ENCODE measurements at regions not wholly inside any gene's neighbourhood (a gene's known extent, or its start where the extent isn't known, plus 50 kb on each side); places are given as distances from the start of the nearest gene placed in this dataset.
"Not testable (repeated sequence)": the region's sequence is repeated elsewhere in the genome, so short reads cannot be mapped to it uniquely, and the experiment has no call there.

- WGBS (ENCODE audit: extremely low coverage, insufficient read length, low lambda C conversion rate), result no CpG with 5 or more reads among the region's 3 CpGs
- Histone ChIP-seq H3K23me2 (ENCODE audit: insufficient read length, low read depth, low read length, poor library complexity, severe bottlenecking) (no peaks in the 10 kb centered on the region), H3K27me3 (ENCODE audit: insufficient read depth, low read length) (no peaks in the 10 kb centered on the region), H3K9me3 (ENCODE audit: control insufficient read depth, low read depth, low read length) (no peaks in the 10 kb centered on the region), H2BK12ac (ENCODE audit: insufficient read length, low read depth, low read length) (no peak overlapping the region), H3K4me2 (ENCODE audit: insufficient read depth, insufficient read length, low read length) (no peak overlapping the region), H2BK15ac (ENCODE audit: low read depth, low read length) (no peak overlapping the region), H3K4ac (ENCODE audit: low read depth, low read length) (no peak overlapping the region), H2BK5ac (ENCODE audit: insufficient read length, low read length) (no peak overlapping the region), H2BK120ac (ENCODE audit: low read depth, low read length, poor library complexity, severe bottlenecking) (no peak overlapping the region), H3K23ac (ENCODE audit: insufficient read length, low read depth, low read length) (no peak overlapping the region), H3T11ph (ENCODE audit: low read length) (no peak overlapping the region), H3K27ac (ENCODE audit: insufficient read length, low read depth, low read length) (no peak overlapping the region), H3K18ac (ENCODE audit: insufficient read length, low read depth, low read length) (no peak overlapping the region), H2AFZ (ENCODE audit: low read length) (no peak overlapping the region), H3K79me2 (ENCODE audit: insufficient read depth, low read length) (no peaks in the 10 kb centered on the region), H3K56ac (ENCODE audit: insufficient read length, low read depth, low read length) (no peak overlapping the region), H4K91ac (ENCODE audit: insufficient read length, low read depth, low read length) (no peak overlapping the region), H4K8ac (replicated peaks; ENCODE audit: insufficient read length, low read depth, low read length) (no peak overlapping the region), H3K4me1 (ENCODE audit: insufficient read depth, low read length) (no peaks in the 10 kb centered on the region), H2BK20ac (ENCODE audit: low read depth, low read length, poor library complexity, severe bottlenecking) (no peak overlapping the region), H4K20me1 (ENCODE audit: control insufficient read depth, insufficient read depth, insufficient read length) (no peaks in the 10 kb centered on the region), H3K79me1 (ENCODE audit: insufficient read depth, low read depth, low read length, poor library complexity, severe bottlenecking) (no peaks in the 10 kb centered on the region), H3K14ac (ENCODE audit: insufficient read depth, low read length) (no peak overlapping the region), H4K5ac (ENCODE audit: insufficient read length, low read depth, low read length) (no peak overlapping the region), H3K9ac (ENCODE audit: extremely low read depth, insufficient read length, low read length) (no peak overlapping the region), H2AK5ac (ENCODE audit: insufficient read length, low read length) (no peak overlapping the region)
- no peak overlapping the region for H3K4me3 Mint-ChIP-seq
- no peaks in the 10 kb centered on the region for H3K4me1 Mint-ChIP-seq
- no peaks in the 10 kb centered on the region for H3K27me3 Mint-ChIP-seq (ENCODE audit: low read depth)
- H3K9me3 Mint-ChIP-seq, result no peaks in the 10 kb centered on the region
- no peak for DNase-seq
- no peak overlapping the region for H3K27ac Mint-ChIP-seq
- TF ChIP-seq, protein P1, sequence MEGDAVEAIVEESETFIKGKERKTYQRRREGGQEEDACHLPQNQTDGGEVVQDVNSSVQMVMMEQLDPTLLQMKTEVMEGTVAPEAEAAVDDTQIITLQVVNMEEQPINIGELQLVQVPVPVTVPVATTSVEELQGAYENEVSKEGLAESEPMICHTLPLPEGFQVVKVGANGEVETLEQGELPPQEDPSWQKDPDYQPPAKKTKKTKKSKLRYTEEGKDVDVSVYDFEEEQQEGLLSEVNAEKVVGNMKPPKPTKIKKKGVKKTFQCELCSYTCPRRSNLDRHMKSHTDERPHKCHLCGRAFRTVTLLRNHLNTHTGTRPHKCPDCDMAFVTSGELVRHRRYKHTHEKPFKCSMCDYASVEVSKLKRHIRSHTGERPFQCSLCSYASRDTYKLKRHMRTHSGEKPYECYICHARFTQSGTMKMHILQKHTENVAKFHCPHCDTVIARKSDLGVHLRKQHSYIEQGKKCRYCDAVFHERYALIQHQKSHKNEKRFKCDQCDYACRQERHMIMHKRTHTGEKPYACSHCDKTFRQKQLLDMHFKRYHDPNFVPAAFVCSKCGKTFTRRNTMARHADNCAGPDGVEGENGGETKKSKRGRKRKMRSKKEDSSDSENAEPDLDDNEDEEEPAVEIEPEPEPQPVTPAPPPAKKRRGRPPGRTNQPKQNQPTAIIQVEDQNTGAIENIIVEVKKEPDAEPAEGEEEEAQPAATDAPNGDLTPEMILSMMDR (conservative IDR thresholded peaks at IDR 0.05), result no peak
- no peaks in the 10 kb centered on the region for H3K36me3 Mint-ChIP-seq (ENCODE audit: insufficient read depth in 1 of 3, low read depth in 3 of 3)
These were observed 351.3 kb upstream of the LRRTM4 start for GRCh38 chr2:77873506-77873905.

DNA sequence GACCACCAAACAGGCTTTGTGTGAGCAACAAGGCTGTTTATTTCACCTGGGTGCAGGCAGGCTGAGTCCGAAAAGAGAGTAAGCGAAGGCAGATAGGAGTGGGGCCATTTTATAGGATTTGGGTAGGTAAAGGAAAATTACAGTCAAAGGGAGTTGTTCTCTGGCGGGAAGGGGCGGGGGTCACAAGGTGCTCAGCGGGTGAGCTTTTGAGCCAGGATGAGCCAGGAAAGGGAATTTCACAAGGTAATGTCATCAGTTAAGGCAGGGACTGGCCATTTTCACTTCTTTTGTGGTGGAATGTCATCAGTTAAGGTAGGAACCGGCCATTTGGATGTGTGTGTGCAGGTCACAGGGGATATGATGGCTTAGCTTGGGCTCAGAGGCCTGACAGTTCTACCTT, 378.0 kb upstream of the LRRTM4 start:
- H3K9me3 ChIP-seq (ENCODE audit: control insufficient read depth, low read depth, low read length); H2AK5ac ChIP-seq (ENCODE audit: insufficient read length, low read length); H3K27me3 Mint-ChIP-seq (ENCODE audit: low read depth); H2BK20ac ChIP-seq (ENCODE audit: low read depth, low read length, poor library complexity, severe bottlenecking); H2BK120ac ChIP-seq (ENCODE audit: low read depth, low read length, poor library complexity, severe bottlenecking); H4K20me1 ChIP-seq (ENCODE audit: control insufficient read depth, insufficient read depth, insufficient read length); H3T11ph ChIP-seq (ENCODE audit: low read length); H3K4me3 Mint-ChIP-seq; H2BK5ac ChIP-seq (ENCODE audit: insufficient read length, low read length); H3K4me1 ChIP-seq (ENCODE audit: insufficient read depth, low read length); H3K56ac ChIP-seq (ENCODE audit: insufficient read length, low read depth, low read length); H4K91ac ChIP-seq (ENCODE audit: insufficient read length, low read depth, low read length); H3K36me3 Mint-ChIP-seq (ENCODE audit: insufficient read depth in 1 of 3, low read depth in 3 of 3); H3K79me2 ChIP-seq (ENCODE audit: insufficient read depth, low read length); H2BK12ac ChIP-seq (ENCODE audit: insufficient read length, low read depth, low read length); H3K23me2 ChIP-seq (ENCODE audit: insufficient read length, low read depth, low read length, poor library complexity, severe bottlenecking); H3K27ac ChIP-seq (ENCODE audit: insufficient read length, low read depth, low read length); H4K5ac ChIP-seq (ENCODE audit: insufficient read length, low read depth, low read length); H3K9ac ChIP-seq (ENCODE audit: extremely low read depth, insufficient read length, low read length); H2BK15ac ChIP-seq (ENCODE audit: low read depth, low read length); H4K8ac ChIP-seq (replicated peaks; ENCODE audit: insufficient read length, low read depth, low read length); H3K9me3 Mint-ChIP-seq; H3K4me2 ChIP-seq (ENCODE audit: insufficient read depth, insufficient read length, low read length); H3K18ac ChIP-seq (ENCODE audit: insufficient read length, low read depth, low read length); H3K79me1 ChIP-seq (ENCODE audit: insufficient read depth, low read depth, low read length, poor library complexity, severe bottlenecking); H3K23ac ChIP-seq (ENCODE audit: insufficient read length, low read depth, low read length); H3K14ac ChIP-seq (ENCODE audit: insufficient read depth, low read length); H3K27me3 ChIP-seq (ENCODE audit: insufficient read depth, low read length); H3K4ac ChIP-seq (ENCODE audit: low read depth, low read length): not testable (repeated sequence)
- peak; percentile 60 for DNase-seq
- WGBS (ENCODE audit: extremely low coverage, insufficient read length, low lambda C conversion rate), result no CpG with 5 or more reads among the region's 6 CpGs
- Mint-ChIP-seq H3K27ac (peak overlapping the region in 2 of 3 experiments; percentile 44 to 52; a peak in 4 of 7 replicates), H3K4me1 (peaks cover 8 to 12% of the 10 kb centered on the region in 2 experiments)
- peak overlapping the region; percentile 48 for H2AFZ ChIP-seq (ENCODE audit: low read length)

Measured in H9 (cell line).